GM18511 (cell line): ENCODE measurements at regions not wholly inside any gene's neighbourhood (a gene's known extent, or its start where the extent isn't known, plus 50 kb on each side); places are given as distances from the start of the nearest gene placed in this dataset.
"Not testable (repeated sequence)": the region's sequence is repeated elsewhere in the genome, so short reads cannot be mapped to it uniquely, and the experiment has no call there.

Experiments
- ATAC-seq: cut with Tn5 transposase; IDR thresholded peaks from one replicate; pipeline ENCODE4 v1.9.1; 2021; ENCODE audit warnings: mild to moderate bottlenecking, moderate library complexity; ENCODE audit not compliant: unreplicated experiment

GRCh38 chr1:182166750-182167149, 105.2 kb upstream of the ZNF648 start:
- ATAC-seq, result no peak

- ATAC-seq, result no peak
Observed at GRCh38 chr1:182166321-182166720, 104.8 kb upstream of the ZNF648 start.

GRCh38 chr1:182164273-182164672, 102.8 kb upstream of the ZNF648 start:
- ATAC-seq, result no peak

GRCh38 chr1:182163821-182164223, 102.3 kb upstream of the ZNF648 start:
- no peak for ATAC-seq

GRCh38 chr1:182159443-182159842, 97.9 kb upstream of the ZNF648 start:
- ATAC-seq, result no peak

GRCh38 chr1:182157187-182157586, 95.7 kb upstream of the ZNF648 start:
- no peak for ATAC-seq

- not testable (repeated sequence) for ATAC-seq
Observed at GRCh38 chr1:182154425-182154824, 92.9 kb upstream of the ZNF648 start.

- ATAC-seq, result peak; percentile 36
Observed at GRCh38 chr1:182149411-182149965, 88.0 kb upstream of the ZNF648 start.

- no peak for ATAC-seq
Observed at GRCh38 chr1:182147951-182148350, 86.4 kb upstream of the ZNF648 start.

- peak; percentile 89 for ATAC-seq
Observed at GRCh38 chr1:182147136-182147820, 85.8 kb upstream of the ZNF648 start.

- ATAC-seq, result no peak
Observed at GRCh38 chr1:182146286-182146685, 84.8 kb upstream of the ZNF648 start.

GRCh38 chr1:182145441-182145840, 83.9 kb upstream of the ZNF648 start:
- no peak for ATAC-seq

GRCh38 chr1:182144646-182145030, 83.1 kb upstream of the ZNF648 start:
- no peak for ATAC-seq

- ATAC-seq, result no peak
Observed at GRCh38 chr1:182143825-182144645, 82.5 kb upstream of the ZNF648 start.

- peak; percentile 32 for ATAC-seq
Observed at GRCh38 chr1:182143154-182143657, 81.7 kb upstream of the ZNF648 start.

- ATAC-seq, result no peak
Observed at GRCh38 chr1:182142621-182143020, 81.1 kb upstream of the ZNF648 start.

- ATAC-seq, result no peak
Observed at GRCh38 chr1:182141040-182141439, 79.5 kb upstream of the ZNF648 start.

GRCh38 chr1:182139496-182139895, 78.0 kb upstream of the ZNF648 start:
- ATAC-seq, result no peak

- no peak for ATAC-seq
Observed at GRCh38 chr1:182137546-182137945, 76.0 kb upstream of the ZNF648 start.

GRCh38 chr1:182135946-182136345, 74.4 kb upstream of the ZNF648 start:
- no peak for ATAC-seq

- ATAC-seq, result no peak
Observed at GRCh38 chr1:182134257-182134656, 72.7 kb upstream of the ZNF648 start.

- no peak for ATAC-seq
Observed at GRCh38 chr1:182133181-182133580, 71.7 kb upstream of the ZNF648 start.
